Endothelial cell of umbilical vein (primary cell): ENCODE measurements at regions not wholly inside any gene's neighbourhood (a gene's known extent, or its start where the extent isn't known, plus 50 kb on each side); places are given as distances from the start of the nearest gene placed in this dataset.

ENCODE experiments used
- BruUV-seq: library from RNA; stranded (reverse); fragments of 400-500 nt; replicated peaks from 2 replicates; lab custom pipeline; 2021; lab: Mats Ljungman, UMichigan
- CTCF ChIA-PET: fragments of 300-600, 350-600 bp; sonication (Branson Sonifier 250); formaldehyde crosslinking; loops from one replicate; lab custom pipeline; 2021; ENCODE audit warnings: antibody characterized with exemption, inconsistent platforms; lab: Charles Lee
- POLR2A ChIA-PET: fragments of 300-600, 350-600 bp; sonication (Branson Sonifier 250); formaldehyde crosslinking; loops from one replicate; lab custom pipeline; 2021; ENCODE audit warnings: antibody characterized with exemption, inconsistent platforms; lab: Charles Lee
- DNase-seq: peaks from one replicate; pipeline ENCODE4 v3.0.0-alpha.2; 2011; ENCODE audit warnings: low read depth, low spot score
- FAIRE-seq: peaks from 2 replicates; lab custom pipeline; 2011; peaks lifted over from hg19 to GRCh38; lab: Jason Lieb, UNC
- H2AFZ ChIP-seq: 2 replicates; pipeline ENCODE4 v1.6.0; 2012; ENCODE audit warnings: low read depth, low read length, control low read depth, inconsistent platforms
- H3K27ac ChIP-seq: 2 replicates; pipeline ENCODE4 v1.5.1; 2011; ENCODE audit warnings: low read depth, mild to moderate bottlenecking, control low read depth, low read length, moderate library complexity; ENCODE audit not compliant: insufficient read depth
- H3K27me3 ChIP-seq, 2 experiments: 2 replicates each; pipeline versions ENCODE4 v1.6.0 to v1.6.1; 2011; ENCODE audit warnings: low read length in 2 of 2, mixed read lengths in 1 of 2; ENCODE audit not compliant: control insufficient read depth in 2 of 2, insufficient read depth in 2 of 2
- H3K36me3 ChIP-seq, 2 experiments: 2 replicates in 1 of 2; 3 replicates in 1 of 2; pipeline ENCODE4 v1.5.1; 2011; ENCODE audit warnings: low read length in 2 of 2, mild to moderate bottlenecking in 1 of 2, moderate library complexity in 1 of 2; ENCODE audit not compliant: control insufficient read depth in 2 of 2, insufficient read depth in 2 of 2; ENCODE audit errors: extremely low read depth in 1 of 2
- H3K4me1 ChIP-seq: 3 replicates; pipeline ENCODE4 v1.5.1; 2011; ENCODE audit warnings: mild to moderate bottlenecking, low read length; ENCODE audit not compliant: control insufficient read depth, insufficient read depth; ENCODE audit errors: extremely low read depth
- H3K4me2 ChIP-seq: 2 replicates; pipeline ENCODE4 v1.6.1; 2011; ENCODE audit warnings: low read length, control low read depth, mixed read lengths; ENCODE audit not compliant: insufficient read depth
- H3K4me3 ChIP-seq, 3 experiments: fragments of 200-600 bp in 1 of 3; sonication (generic), shearing (Covaris generic) in 1 of 3; replicated peaks in 1 of 3; 2 replicates each; pipeline ENCODE4 v1.5.1; 2011 to 2016; ENCODE audit warnings: control low read depth in 3 of 3, low read length in 3 of 3, mild to moderate bottlenecking in 2 of 3, inconsistent platforms in 1 of 3, low read depth in 1 of 3, moderate library complexity in 1 of 3; ENCODE audit not compliant: insufficient read depth in 1 of 3
- H3K79me2 ChIP-seq: 2 replicates; pipeline ENCODE4 v1.6.0; 2012; ENCODE audit warnings: low read length, inconsistent platforms; ENCODE audit not compliant: control insufficient read depth, insufficient read depth
- H3K9ac ChIP-seq: replicated peaks from 2 replicates; pipeline ENCODE3; 2011; ENCODE audit warnings: low read length, control low read depth; ENCODE audit not compliant: insufficient read depth; ENCODE audit errors: extremely low read depth
- H3K9me1 ChIP-seq: replicated peaks from 3 replicates; pipeline ENCODE4 v1.6.0; 2011; ENCODE audit warnings: mild to moderate bottlenecking, low read length; ENCODE audit not compliant: control insufficient read depth, insufficient read depth; ENCODE audit errors: extremely low read depth
- H3K9me3 ChIP-seq: replicated peaks from 2 replicates; pipeline ENCODE4 v1.5.1; 2012; ENCODE audit warnings: low read length, inconsistent platforms; ENCODE audit not compliant: control insufficient read depth, insufficient read depth
- H4K20me1 ChIP-seq: replicated peaks from 2 replicates; pipeline ENCODE3; 2011; ENCODE audit warnings: mild to moderate bottlenecking, low read length; ENCODE audit not compliant: control insufficient read depth, insufficient read depth; ENCODE audit errors: extremely low read depth
- CTCF ChIP-seq, 2 donors: IDR thresholded peaks; 1 replicate in 1 of 2; 2 replicates in 1 of 2; pipeline ENCODE4 v1.5.1; 2011; ENCODE audit warnings: low read length in 2 of 2, mild to moderate bottlenecking in 2 of 2, moderate library complexity in 2 of 2, control low read depth in 1 of 2, inconsistent platforms in 1 of 2, low read depth in 1 of 2; ENCODE audit not compliant: insufficient read depth in 1 of 2; ENCODE audit errors: extremely low read depth in 1 of 2
- EZH2 ChIP-seq: IDR thresholded peaks from 2 replicates; pipeline ENCODE4 v1.6.1; 2012; ENCODE audit warnings: borderline replicate concordance, low read depth, mild to moderate bottlenecking, moderate library complexity, low read length, inconsistent platforms; ENCODE audit not compliant: severe bottlenecking
- FOS ChIP-seq: IDR thresholded peaks from 2 replicates; pipeline ENCODE4 v1.6.1; 2011; ENCODE audit warnings: mild to moderate bottlenecking, low read length, moderate library complexity, borderline replicate concordance; ENCODE audit not compliant: insufficient read depth
- GATA2 ChIP-seq: IDR thresholded peaks from 2 replicates; pipeline ENCODE4 v1.7.0; 2011; ENCODE audit warnings: low read depth, mild to moderate bottlenecking, moderate library complexity, mixed read lengths, low read length; ENCODE audit not compliant: insufficient read length, insufficient read depth
- JUN ChIP-seq: IDR thresholded peaks from 2 replicates; pipeline ENCODE4 v1.6.1; 2011; ENCODE audit warnings: borderline replicate concordance, low read depth; ENCODE audit not compliant: insufficient read length, insufficient read depth
- MAX ChIP-seq: IDR thresholded peaks from 2 replicates; pipeline ENCODE4 v1.6.1; 2011; ENCODE audit not compliant: insufficient read depth, insufficient read length
- MYC ChIP-seq: IDR thresholded peaks from one replicate; pipeline ENCODE4 v1.6.1; 2011; ENCODE audit warnings: mild to moderate bottlenecking, low read depth, low read length
- POLR2A ChIP-seq: IDR thresholded peaks from 2 replicates; pipeline ENCODE4 v1.6.1; 2012; ENCODE audit warnings: low read depth, mild to moderate bottlenecking, control low read depth, low read length
- POLR2AphosphoS5 ChIP-seq: IDR thresholded peaks from 2 replicates; pipeline ENCODE4 v1.6.1; 2012; ENCODE audit warnings: low read depth, mild to moderate bottlenecking, control low read depth, low read length, moderate library complexity; ENCODE audit not compliant: insufficient read depth
- dilution Hi-C: fragments of 300-500 bp; cut with MboI; formaldehyde crosslinking; loops from one replicate; pipeline ENCODE4 v1.15.0; 2019; ENCODE audit warnings: low sequenced_read_pairs; ENCODE audit not compliant: extremely low pct_ligation_motif_present
- intact Hi-C: fragments of 100-400 bp; cut with micrococcal nuclease; formaldehyde crosslinking; loops from one replicate; pipeline ENCODE4 v1.10.0; 2022

- BruUV-seq = no TSS peak
- H3K9me1 ChIP-seq = no peaks in the 10 kb centered on the region
- DNase-seq = no peak
- intact Hi-C loops = no loop called here
- ChIA-PET POLR2A (no interaction called here), CTCF (no interaction called here)
- H3K79me2 ChIP-seq = no peaks in the 10 kb centered on the region
- no peak for TF ChIP-seq JUN
- TF ChIP-seq POLR2AphosphoS5 = no peak
- no peaks in the 10 kb centered on the region for H4K20me1 ChIP-seq
- H3K27ac ChIP-seq = no peak overlapping the region
- no peaks in the 10 kb centered on the region for H3K4me1 ChIP-seq
- no peak overlapping the region for H3K4me3 ChIP-seq
- no peak overlapping the region for H2AFZ ChIP-seq
- no peaks in the 10 kb centered on the region for H3K9me3 ChIP-seq
- no peaks in the 10 kb centered on the region for H3K27me3 ChIP-seq
- no peak for FAIRE-seq
- dilution Hi-C loops = no loop called here
- no peaks in the 10 kb centered on the region for H3K36me3 ChIP-seq
- no peak overlapping the region for H3K4me2 ChIP-seq
- H3K9ac ChIP-seq = no peak overlapping the region
These were observed 244.3 kb upstream of the CHD6 start for GRCh38 chr20:41862476-41862875.

- H3K9ac ChIP-seq = no peak overlapping the region
- H3K36me3 ChIP-seq = no peaks in the 10 kb centered on the region
- H3K27me3 ChIP-seq = no peaks in the 10 kb centered on the region
- ChIA-PET POLR2A (no interaction called here), CTCF (no interaction called here)
- H3K9me1 ChIP-seq = no peaks in the 10 kb centered on the region
- FAIRE-seq (no peak), DNase-seq (no peak)
- TF ChIP-seq GATA2 = no peak
- TF ChIP-seq CTCF (IDR thresholded peaks at IDR 0.05; ENCODE audit: extremely low read depth in 1 of 2, insufficient read depth in 1 of 2, low read depth in 1 of 2, low read length in 2 of 2) = no peak
- TF ChIP-seq POLR2A = no peak
- TF ChIP-seq POLR2AphosphoS5 = no peak
- no peak for TF ChIP-seq MYC
- no peak for TF ChIP-seq FOS
- TF ChIP-seq MAX = no peak
- no peak for TF ChIP-seq JUN
- TF ChIP-seq EZH2 = no peak
- no peak overlapping the region for H3K4me3 ChIP-seq
- dilution Hi-C loops (no loop called here), intact Hi-C loops (no loop called here)
- H4K20me1 ChIP-seq = no peaks in the 10 kb centered on the region
- H3K4me1 ChIP-seq = no peaks in the 10 kb centered on the region
- H3K79me2 ChIP-seq = no peaks in the 10 kb centered on the region
- no peaks in the 10 kb centered on the region for H3K9me3 ChIP-seq
- H3K4me2 ChIP-seq = no peak overlapping the region
- no peak overlapping the region for H3K27ac ChIP-seq
- H2AFZ ChIP-seq = no peak overlapping the region
- no TSS peak for BruUV-seq
These were observed 243.7 kb upstream of the CHD6 start for GRCh38 chr20:41861772-41862422.
